Fibroblast of peridontal ligament (primary cell): ENCODE measurements at regions not wholly inside any gene's neighbourhood (a gene's known extent, or its start where the extent isn't known, plus 50 kb on each side); places are given as distances from the start of the nearest gene placed in this dataset.
"Not testable (repeated sequence)": the region's sequence is repeated elsewhere in the genome, so short reads cannot be mapped to it uniquely, and the experiment has no call there.

Experiments used
- DNase-seq: peaks from one replicate; pipeline ENCODE4 v3.0.0-alpha.2; 2010; ENCODE audit errors: extremely low read depth

GRCh38 chr18:10085416-10085815 is 171.6 kb downstream of the VAPA start:
- peak; percentile 8 for DNase-seq

- no peak for DNase-seq
Measured at GRCh38 chr18:10085876-10086275, 172.1 kb downstream of the VAPA start.

- DNase-seq = no peak
Measured at GRCh38 chr18:10086458-10087210, 172.8 kb downstream of the VAPA start.

DNA sequence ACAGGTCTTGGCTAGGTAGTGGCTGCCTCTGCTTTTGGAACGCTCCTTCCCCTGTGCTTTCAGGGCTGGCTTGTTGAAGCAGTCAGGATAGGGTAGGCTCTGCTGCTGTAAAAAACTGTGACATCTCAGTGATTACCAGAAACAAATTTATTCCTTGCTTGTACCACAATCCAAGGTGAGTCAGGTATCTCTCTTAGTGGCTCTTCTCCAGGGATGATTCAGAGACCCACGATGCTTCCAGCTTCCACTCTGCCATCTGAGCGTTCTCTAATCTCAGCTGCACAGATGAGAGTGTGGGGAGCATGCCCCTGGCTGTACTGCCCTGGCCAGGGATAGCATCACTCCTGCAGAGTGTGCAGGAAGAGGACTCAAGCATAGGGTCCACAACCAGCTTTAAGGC is 174.9 kb downstream of the VAPA start:
- DNase-seq = no peak

GRCh38 chr18:10089881-10090280 is 176.1 kb downstream of the VAPA start:
- DNase-seq = no peak

- DNase-seq = no peak
Measured at GRCh38 chr18:10090668-10091067, 176.9 kb downstream of the VAPA start.

DNA sequence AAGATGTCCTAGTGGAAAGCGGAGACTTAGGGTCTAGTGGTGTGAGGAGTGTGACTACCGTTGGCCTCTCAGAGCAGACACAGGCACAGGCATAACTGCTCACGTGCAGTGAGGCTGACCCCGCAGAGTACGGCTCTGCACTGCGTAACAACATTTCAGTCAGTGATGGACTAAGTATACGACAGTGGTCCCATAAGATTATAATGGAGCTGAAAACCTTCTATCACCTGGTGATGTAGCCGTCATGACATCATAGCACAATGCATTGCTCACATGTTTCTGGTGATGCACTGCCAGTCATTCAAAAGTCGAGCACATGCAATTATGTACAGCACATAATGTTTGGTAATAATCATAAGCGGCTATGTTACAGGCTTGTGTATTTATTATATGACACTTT is 179.6 kb downstream of the VAPA start:
- DNase-seq = no peak

DNA sequence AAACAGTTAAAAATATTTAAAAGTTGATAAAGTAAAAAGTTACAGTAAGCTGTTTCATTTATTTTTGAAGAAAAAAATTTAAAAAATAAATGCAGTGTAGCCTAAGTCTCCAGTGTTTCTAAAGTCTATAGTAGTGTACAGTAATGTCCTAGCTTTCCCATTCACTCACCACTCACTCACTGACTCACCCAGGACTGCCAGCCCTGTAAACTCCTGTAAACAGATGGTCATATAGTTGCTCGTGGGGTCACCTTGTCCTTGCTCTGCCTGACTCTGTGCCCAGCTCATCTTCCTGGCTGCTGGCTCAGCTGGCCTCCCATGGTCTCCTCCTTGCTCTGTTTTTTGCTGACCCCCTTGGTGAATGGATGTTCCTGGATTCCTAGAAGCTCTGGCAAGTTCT is 180.3 kb downstream of the VAPA start:
- DNase-seq = no peak

GRCh38 chr18:10094655-10095054 is 180.8 kb downstream of the VAPA start:
- no peak for DNase-seq

GRCh38 chr18:10095356-10095755 is 181.5 kb downstream of the VAPA start:
- no peak for DNase-seq

DNA sequence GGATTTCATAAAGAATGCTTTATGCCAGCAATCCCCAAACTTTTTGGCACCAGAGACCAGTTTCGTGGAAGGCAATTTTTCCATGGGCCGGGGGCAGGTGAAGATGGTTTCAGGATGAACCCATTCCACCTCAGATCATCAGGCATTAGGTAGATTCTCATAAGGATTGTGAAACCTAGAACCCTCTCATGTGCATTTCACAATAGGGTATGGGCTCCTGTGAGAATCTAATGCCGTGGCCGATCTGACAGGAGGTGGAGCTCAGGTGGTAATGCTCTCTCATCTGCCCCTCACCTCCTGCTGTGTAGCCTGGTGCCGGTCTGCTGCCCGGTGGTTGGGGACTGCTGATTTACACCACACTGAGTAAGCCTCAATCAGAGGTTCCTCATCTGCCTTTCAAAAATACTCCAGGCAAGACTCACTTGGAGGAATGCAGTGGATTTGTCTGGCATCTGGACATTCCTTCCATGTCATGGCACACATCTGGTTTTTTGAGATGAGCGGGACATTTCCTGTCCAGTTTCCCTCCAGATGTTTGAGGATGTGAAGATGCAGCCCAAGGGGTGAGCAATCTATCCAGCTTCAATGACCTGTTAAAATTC is 185.8 kb downstream of the VAPA start:
- no peak for DNase-seq

DNA sequence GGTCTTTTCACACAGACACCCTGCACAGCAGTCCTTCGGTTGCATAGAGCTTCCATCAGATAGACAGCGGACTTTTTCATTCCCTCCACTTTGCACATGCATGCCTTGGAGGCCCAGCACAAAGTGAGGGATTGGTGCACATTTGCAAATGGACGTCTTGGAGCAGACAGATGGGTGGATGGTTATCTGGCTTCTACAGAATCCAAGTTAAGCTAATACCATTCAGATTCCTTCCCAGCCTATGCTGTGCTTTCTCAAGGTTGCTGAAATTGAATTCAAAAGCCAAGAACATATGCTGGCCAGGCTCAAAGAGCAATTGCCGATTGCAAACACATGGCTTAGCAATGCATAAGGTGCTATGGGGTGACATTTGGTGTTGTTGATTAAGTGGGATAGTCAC is 186.4 kb downstream of the VAPA start:
- no peak for DNase-seq

DNA sequence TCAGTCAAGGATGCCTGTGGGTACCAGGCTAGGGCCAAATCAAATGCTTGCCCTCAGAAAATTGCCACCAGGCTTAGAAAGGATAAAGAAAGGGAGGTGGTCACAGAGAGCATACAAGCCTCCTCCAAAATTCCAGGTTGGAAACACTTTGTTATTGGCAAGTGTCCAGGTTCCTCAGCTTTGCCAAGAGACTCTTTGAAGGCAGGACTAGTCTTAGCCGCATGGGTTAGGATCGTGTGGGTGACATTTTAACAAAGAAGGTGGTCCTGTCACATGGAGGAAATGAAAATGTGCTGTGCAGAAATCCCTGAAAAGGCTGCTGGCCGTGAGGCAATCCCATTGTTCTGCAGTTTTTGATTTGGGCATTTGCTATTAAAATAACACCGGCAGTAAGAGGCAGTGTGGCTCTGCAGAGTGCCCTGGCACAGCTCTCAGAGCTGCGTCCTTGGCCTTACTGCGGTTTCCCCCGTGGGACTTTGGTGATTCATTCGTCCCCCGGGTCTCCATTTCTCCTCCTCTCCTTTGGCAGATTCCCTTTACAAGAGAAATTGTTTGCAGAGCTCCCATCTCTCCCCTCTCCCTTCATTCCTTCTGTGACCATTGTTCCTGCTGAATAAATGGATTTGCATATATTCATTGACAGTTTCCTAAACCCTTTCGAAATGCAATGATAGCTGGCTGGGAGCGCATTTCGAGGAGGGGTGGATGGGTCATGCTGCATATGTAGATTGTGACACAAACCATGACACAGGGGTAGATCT is 187.3 kb downstream of the VAPA start:
- DNase-seq = peak; percentile 35

GRCh38 chr18:10101729-10102128 is 187.9 kb downstream of the VAPA start:
- no peak for DNase-seq

- not testable (repeated sequence) for DNase-seq
Measured at GRCh38 chr18:10105118-10105517, 191.3 kb downstream of the VAPA start.

GRCh38 chr18:10111191-10111590 is 197.4 kb downstream of the VAPA start:
- DNase-seq = no peak

DNA sequence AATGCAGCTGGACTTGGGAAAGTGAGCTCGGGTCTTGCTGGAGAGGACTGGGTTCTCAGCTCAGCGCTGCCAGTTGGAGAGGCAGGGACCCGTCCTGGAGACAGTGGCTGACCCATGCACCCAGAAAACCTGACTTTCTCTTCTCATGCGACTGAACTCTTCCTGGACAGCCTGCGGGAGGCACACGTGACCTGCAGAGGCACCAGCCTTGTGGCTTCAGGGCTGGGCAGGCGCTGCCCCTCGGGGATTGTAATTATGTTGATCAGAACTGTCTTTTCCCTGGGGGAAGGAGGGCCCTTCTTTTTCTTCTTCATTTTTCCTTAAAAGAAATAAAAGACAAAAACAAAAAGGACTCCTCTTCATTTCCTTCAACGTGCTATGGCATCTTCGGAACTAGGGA is 198.1 kb downstream of the VAPA start:
- DNase-seq = no peak

- DNase-seq = no peak
Measured at GRCh38 chr18:10113121-10114022, 199.6 kb downstream of the VAPA start.

DNA sequence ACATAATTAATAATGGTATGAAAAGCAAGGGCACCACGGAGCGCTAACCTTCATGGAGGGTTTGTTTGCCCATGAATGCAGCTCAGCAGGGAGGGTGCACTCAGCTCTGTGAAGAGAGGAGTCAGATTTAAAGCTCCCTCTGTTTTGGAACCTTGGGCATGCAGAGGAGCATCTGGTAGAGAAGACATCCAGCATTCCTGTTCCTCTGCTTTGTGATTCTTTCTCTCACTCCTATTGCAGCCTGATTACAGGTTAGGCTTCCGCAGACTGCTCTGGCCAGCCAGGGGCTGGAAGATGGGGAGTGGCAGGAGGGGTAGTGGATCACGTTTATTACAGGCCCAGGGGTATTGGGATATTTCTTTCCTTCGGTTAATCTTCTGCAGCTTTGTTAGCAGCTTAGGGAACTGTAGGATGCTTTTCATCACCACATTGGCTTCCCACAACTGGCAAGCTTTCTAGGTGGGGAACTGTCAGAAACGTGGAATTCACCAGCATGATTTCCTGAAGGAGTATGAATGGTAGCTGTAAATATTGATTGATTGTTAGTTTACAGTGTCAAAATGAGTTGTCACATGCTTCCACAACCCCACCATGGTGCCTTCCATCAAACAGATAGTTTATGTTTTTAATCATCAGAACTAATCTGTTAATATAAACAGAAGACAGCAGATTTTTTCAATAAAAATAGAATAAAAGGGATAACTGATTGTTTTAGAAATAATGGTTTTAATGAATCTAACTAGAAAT is 201.1 kb downstream of the VAPA start:
- DNase-seq = no peak

DNA sequence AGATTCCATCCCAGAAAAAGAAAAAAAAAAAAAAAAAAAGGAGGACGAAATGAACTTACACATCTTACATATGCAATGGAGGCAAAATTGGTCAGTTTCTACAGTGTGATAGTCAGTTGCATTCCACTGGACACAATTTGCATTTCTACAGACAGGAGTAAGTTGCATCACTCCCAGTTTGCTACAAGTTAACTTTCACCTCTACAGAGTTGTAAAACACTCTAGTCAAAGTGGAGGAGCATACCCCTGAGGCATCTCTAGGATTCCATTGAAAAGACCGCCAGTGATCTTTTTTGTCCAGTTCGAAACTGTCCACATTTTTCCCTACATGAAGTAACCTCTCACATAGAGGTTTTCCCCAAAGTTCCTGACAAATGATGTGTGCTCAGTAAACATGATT is 202.8 kb downstream of the VAPA start:
- no peak for DNase-seq

DNA sequence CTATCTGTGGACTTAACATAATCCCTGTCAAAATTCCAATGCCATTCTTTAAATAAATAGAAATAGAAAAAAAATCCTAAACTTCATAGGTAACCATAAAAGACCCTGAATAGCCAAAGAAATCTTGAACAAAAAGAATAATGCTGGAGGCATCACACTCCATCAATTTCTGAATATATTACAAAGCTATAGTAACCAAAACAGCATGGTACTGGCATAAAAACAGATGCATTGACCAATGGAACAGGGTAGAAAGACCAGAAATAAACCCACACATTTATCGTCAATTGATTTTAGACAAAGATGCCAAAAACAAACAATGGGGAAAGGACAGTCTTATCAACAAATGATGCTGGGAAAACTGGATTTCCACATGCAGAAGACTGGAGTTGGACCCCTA is 205.7 kb downstream of the VAPA start:
- no peak for DNase-seq
